ENCODE measurements at regions not wholly inside any gene's neighbourhood (a gene's known extent, or its start where the extent isn't known, plus 50 kb on each side); places are given as distances from the start of the nearest gene placed in this dataset.

- TF ChIP-seq, protein P1, sequence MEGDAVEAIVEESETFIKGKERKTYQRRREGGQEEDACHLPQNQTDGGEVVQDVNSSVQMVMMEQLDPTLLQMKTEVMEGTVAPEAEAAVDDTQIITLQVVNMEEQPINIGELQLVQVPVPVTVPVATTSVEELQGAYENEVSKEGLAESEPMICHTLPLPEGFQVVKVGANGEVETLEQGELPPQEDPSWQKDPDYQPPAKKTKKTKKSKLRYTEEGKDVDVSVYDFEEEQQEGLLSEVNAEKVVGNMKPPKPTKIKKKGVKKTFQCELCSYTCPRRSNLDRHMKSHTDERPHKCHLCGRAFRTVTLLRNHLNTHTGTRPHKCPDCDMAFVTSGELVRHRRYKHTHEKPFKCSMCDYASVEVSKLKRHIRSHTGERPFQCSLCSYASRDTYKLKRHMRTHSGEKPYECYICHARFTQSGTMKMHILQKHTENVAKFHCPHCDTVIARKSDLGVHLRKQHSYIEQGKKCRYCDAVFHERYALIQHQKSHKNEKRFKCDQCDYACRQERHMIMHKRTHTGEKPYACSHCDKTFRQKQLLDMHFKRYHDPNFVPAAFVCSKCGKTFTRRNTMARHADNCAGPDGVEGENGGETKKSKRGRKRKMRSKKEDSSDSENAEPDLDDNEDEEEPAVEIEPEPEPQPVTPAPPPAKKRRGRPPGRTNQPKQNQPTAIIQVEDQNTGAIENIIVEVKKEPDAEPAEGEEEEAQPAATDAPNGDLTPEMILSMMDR (IDR thresholded peaks at IDR 0.05) = no peak
- TF ChIP-seq POLR2A (IDR thresholded peaks at IDR 0.05) = no peak
Observed at GRCh38 chr17:6912110-6913051, 80.9 kb upstream of the TEKT1 start.

Measured in ovary (tissue), 3 donors.